HG03520 (cell line): ENCODE measurements at regions not wholly inside any gene's neighbourhood (a gene's known extent, or its start where the extent isn't known, plus 50 kb on each side); places are given as distances from the start of the nearest gene placed in this dataset.
"Not testable (repeated sequence)": the region's sequence is repeated elsewhere in the genome, so short reads cannot be mapped to it uniquely, and the experiment has no call there.

Experiments
- ATAC-seq: cut with Tn5 transposase; IDR thresholded peaks from one replicate; pipeline ENCODE4 v1.9.1; 2021; ENCODE audit warnings: mild to moderate bottlenecking, moderate library complexity; ENCODE audit not compliant: unreplicated experiment

DNA sequence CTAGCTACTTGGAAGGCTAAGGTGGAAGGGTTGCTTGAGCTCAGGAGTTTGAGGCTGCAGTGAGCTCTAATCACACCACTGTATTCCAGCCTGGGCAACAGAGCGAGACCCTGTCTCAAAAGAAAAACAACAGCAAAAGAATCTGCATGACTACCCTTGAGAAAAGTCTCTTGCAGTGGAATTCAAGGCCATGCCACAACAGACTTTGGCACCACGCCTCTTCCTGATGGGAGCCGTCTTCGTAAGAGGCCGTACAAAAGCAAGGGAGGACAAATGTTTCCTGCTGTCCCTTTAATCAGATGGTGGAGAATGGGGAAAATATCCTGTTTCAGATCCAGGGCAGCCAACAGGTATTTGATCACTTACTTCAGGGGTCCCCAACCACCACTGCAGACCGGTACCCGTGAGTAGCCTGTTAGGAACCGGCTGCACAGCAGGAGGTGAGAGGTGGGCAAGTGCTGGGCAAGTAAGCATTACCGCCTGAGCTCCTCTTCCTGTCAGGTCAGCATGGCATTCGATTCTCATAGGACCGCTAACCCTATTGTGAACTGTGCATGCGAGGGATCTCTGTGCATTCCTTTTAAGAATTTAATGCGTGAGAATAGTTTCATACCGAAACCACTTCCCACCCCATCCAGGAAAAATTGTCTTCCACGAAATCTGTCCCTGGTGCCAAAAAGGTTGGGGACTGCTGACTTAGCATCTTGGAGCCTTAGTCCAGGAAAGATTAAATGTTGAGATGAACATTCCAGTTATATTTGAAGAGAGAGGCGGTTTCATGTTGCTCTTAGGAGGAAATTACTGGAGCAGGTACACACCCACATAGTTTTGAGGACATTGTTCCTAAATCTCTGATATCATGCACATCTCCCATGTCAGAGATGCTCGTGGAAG is 94.4 kb upstream of the XPO1 start:
- ATAC-seq, result no peak

DNA sequence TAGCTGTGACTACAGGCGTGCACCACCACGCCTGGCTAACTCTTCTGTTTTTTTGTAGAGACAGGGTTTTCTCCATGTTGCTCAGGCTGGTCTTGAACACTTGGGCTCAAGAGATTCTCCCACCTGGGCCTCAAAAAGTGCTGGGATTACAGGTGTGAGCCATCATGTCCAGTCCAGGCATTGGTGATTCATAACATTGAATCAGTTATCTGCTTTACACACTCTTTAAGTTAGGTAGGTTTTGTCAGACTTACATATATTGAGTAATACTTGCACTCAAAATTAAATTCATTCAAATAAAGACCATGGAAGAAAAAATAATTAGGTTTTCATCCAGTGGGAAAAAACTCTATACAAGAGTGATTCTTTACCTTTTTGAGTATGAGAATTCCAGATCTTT is 93.2 kb upstream of the XPO1 start:
- no peak for ATAC-seq

DNA sequence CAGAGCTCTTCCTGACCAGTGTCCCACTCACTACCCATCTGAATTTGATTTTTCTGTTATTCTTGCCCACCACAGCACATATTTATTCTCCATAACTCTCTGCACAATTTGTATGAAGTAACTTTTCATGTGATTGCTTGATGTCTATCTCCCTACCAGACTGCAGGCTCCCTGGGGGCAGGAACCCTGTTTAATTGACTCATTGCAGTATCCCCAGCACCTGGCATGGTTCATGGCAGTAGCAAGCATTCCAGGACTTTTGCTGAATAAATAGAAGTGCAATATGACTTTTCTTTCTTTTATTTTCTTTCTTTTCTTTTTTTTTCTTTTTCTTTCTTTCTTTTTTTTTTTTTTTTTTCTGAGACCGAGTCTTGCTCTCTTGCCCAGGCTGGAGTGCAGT is 88.7 kb upstream of the XPO1 start:
- ATAC-seq, result no peak

DNA sequence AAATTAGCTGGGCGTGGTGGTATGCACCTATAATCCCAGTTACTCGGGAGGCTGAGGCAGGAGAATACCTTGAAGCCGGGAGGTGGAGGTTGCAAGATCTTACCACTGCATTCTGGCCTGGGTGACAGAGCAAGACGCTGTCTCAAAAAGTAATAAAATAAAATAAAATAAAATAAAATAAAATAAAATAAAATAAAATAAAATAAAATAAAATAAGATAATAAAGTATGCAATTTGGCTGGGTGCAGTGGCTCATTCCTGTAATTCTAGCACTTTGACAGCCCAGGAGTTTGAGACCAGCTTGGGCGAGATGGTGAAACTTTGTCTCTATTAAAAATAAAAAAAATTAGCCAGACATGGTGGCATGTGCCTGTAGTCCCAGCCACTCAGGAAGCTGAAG is 85.6 kb upstream of the XPO1 start:
- no peak for ATAC-seq

DNA sequence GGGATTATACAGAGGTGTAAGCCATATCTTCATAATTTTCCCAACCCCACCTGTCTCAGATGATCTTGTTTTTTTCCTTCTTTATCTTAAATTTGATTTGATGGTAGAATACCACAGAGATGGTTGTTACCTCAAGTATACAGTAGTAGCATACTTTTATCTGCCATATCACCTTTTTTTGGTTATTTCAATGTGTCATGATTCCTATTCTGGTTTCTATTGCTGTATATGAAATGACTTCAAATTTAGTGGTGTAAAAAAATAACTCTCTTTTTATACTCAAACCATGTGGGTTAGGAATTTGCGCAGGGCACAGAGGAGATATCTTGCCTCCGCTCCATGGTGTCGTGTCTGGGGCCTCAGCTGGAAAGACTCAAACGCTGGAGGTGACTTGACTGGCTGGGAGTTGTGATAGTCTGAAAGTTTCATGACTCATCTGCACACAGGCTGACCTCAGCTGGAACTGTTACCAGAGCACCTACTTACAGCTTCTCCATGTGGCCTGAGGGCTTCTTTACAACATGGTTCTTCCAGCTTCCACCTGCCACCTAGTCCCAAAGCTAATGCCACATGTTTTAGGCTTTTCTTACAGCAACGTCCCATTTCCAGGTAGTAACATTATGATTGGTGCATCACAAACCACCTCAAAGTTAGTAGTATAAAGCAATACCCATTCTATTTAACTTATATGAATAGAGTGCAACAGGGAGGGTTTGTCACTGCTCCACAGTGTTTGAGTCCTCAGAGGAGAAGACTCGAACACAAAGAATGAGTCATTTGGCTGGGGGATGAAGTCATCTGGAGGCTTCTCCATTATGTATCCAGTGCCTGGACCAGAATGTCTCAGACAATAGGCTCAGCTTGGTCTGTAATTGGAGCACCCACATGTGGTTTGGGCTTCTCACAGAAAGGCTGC is 82.3 kb upstream of the XPO1 start:
- ATAC-seq, result no peak

DNA sequence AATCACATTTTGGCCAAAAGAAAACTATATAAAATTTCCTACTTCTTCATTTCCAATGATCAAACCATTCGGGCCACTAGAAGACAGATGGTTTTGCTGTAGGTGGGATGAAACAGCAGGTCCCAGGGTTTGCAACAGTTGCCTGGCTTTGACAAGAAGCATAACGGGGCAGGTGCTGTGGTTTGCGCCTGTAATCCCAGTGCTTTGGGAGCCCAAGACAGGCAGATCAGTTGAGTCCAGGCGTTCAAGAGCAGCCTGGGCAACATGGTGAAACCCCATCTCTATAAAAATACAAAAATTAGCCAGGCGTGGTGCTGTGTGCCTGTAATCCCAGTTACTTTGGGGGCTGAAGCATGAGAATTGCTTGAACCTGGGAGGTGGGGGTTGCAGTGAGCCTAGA is 81.4 kb upstream of the XPO1 start:
- ATAC-seq, result no peak

DNA sequence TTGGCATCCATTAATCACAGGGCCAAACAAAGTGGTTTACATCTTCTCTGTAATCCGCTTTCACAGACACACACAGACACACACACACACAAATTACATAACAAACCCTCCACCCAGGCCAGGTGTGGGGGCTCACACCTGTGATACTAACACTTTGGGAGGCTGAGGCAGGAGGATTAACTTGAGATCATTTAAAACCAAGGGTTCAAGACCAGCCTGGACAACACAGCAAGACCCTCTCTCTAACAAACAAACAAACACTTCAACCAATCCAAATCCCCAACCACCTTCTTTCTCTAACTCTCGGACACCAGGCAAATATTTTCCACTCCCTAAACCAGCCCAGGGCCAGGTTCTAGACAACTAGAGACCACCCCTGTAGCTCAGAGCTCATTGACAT is 79.5 kb upstream of the XPO1 start:
- no peak for ATAC-seq

DNA sequence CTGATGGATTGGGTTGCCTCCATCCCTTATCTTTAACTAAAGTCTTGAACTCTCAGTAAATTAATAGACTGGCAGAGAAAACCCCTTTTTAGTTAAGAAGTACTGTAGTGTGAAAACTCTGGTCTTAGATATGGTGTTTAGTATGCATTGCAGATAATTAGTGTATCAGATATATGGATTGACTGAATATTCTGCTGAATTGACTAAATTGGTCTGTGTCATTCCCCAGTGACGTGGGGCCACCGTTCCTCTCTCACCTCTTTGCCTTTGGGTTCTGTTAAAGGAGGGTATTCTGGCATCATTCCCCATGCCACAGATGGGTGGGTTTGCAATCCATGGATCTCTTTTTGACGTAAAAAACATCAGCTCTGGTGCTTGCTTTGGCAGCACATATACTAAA is 67.1 kb upstream of the XPO1 start:
- ATAC-seq, result no peak

DNA sequence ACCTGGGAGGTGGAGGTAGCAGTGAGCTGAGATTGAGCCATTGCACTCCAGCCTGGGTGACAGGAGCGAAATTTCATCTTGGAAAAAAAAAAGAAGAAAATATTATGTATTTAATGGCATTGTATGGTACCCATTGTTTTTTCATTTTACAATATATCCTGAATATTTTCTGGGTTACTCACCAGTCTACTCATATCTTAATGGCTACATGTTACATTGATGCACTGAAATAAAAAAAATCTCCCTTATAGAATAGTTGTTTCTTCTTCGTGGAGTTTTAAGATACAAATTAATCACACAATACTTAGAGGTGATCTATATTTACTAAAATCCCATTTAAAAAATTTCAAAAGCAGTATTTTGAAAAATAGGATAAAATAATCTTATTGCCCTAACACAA is 66.3 kb upstream of the XPO1 start:
- ATAC-seq, result no peak

DNA sequence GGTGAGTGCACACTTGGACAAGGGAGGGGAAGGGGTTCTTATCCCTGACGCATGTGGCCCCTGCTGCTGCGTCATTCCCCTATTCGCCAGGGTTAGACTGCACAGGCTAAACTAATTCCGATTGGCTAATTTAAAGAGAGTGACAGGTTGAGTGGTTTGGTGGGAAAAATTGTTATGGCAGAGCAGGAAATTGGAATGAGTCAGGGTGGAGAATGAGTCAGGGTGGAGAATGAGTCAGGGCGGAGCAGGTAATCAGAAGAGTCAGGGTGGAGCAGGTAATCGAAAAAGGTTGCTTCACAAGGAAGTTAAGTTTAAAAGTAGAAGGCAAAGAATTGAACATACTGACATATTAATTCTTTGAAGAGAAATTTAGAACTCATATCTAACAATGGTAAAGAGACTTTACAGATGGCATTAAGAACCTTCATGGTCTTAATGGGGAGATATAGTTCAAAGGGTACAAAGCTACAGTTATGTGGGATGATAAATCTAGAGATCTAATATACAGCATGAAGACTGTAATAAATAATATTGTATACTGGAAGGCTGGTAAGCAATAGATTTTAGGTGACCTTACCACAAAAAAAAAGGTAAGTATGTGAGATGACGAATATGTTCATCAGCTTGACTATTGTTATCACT is 60.5 kb upstream of the XPO1 start:
- ATAC-seq, result not testable (repeated sequence)

DNA sequence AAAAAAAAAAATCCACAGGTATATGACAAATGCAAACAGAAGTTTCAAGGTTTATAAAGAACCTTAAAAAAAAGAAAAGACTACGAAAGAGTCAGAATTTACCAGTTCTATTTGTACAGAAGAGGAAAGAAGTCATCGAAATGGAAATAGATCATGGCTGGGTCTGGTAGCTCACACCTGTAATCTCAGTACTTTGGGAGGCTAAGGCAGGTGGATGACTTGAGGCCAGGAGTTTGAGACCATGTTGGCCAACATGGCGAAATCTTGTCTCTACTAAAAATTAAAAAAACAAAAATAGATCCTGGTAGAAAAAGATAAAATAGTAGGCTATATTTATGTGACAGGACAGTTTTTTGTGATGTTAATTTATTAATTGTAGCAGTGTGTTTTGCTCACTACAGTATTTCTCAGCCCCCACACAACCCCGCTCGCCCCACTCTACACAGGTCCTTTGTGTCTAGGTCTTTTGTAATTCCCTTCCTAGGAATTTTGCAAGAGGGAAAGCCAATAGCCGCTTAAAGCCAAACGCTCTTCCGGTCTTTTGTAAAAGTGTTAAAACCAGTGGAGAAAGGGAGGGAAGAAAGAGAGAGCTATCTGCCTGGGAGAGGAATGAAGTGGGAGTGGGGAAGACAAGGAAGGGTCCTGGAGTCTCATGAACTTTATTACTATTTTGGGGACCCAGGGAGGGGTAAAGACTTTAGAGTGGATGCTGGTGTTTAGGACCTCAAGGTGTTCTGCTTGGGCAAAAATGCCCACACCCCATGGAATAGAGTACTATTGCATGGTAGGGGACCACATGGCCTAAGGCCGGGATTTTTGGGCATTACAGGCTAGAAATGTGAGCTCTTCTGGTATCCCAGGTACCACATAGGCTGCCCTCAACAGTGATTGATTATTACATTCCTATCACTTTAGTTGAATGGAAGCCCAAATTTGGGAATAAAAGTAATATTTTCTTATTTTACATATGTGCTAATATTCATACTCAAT is 59.4 kb upstream of the XPO1 start:
- no peak for ATAC-seq

DNA sequence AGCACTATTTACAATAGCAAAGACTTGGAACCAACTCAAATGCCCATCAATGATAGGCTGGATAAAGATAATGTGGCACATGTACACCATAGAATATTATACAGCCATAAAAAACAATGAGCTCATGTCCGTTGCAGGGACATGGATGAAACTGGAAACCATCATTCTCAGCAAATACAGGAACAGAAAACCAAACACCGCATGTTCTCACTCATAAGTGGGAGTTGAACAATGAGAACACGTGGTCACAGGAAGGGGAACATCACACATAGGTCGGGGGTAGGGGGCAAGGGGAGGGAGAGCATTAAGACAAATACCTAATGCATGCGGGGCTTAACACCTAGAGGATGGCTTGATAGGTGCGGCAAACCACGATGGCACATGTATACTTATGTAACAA is 56.0 kb upstream of the XPO1 start:
- not testable (repeated sequence) for ATAC-seq

DNA sequence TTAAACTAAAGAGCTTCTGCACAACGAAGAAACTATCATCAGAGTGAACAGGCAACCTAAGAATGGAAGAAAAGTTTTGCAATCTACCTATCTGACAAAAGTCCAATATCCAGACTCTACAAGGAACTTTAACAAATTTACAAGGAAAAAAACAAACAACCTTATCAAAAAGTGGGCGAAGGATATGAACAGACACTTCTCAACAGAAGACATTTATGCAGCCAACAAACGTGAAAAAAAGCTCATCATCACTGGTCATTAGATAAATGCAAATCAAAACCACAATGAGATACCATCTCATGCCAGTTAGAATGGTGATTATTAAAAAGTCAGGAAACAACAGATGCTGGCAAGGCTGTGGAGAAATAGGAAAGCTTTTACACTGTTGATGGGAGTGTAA is 55.5 kb upstream of the XPO1 start:
- not testable (repeated sequence) for ATAC-seq

DNA sequence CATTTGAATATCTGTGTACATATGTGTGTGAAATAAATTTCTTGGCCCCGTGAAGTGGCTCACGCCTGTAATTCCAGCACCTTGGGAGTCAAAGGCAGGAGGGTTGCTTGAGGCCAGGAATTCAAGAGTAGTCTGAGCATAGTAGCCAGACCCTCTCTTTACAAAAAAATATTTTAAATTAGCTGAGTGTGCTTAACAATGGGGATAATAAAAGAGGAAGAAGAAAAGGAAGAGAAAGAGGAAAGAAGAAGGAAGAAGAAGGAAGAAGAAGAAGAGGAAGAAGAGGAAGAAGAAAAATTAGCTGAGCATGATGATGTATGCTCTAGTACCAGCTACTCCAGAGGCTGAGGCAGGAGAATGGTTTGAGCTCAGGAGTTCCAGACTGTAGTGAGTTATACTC is 52.1 kb upstream of the XPO1 start:
- ATAC-seq, result no peak

DNA sequence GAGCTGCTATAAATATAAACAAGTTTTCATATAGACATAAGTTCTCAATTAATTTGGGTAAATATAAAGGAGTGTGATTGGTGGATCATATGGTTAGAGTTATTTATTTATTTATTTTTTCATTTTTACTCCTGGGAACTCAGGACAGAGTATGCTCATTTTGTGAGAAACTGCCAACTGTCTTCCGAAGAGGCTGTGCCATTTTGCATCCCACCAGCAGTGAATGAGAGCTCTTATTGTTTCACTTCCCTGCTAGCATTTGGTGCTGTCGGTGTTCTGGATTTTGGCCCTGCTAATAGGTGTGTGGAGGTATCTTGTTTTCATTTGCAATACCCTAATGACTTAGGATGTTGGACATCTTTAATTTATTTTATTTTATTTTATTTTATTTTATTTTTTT is 50.4 kb upstream of the XPO1 start:
- ATAC-seq, result no peak
